Progenitor cell of endocrine pancreas (in vitro differentiated cells): ENCODE measurements at regions not wholly inside any gene's neighbourhood (a gene's known extent, or its start where the extent isn't known, plus 50 kb on each side); places are given as distances from the start of the nearest gene placed in this dataset.

ENCODE experiments used
- DNase-seq: peaks from one replicate; pipeline ENCODE4 v3.0.0; 2021; ENCODE audit warnings: low spot score; ENCODE audit not compliant: unreplicated experiment
- H3K27ac Mint-ChIP-seq: 2 replicates; pipeline ENCODE4 v1.8.0; 2021; ENCODE audit warnings: mild to moderate bottlenecking, moderate library complexity, mixed read lengths
- H3K27me3 Mint-ChIP-seq: 2 replicates; pipeline ENCODE4 v1.8.0; 2021; ENCODE audit warnings: mixed read lengths
- H3K36me3 Mint-ChIP-seq: 2 replicates; pipeline ENCODE4 v1.8.0; 2022; ENCODE audit warnings: mixed read lengths; ENCODE audit not compliant: insufficient read depth
- H3K4me1 Mint-ChIP-seq: 2 replicates; pipeline ENCODE4 v1.8.0; 2021; ENCODE audit warnings: low read depth, mixed read lengths
- H3K4me3 Mint-ChIP-seq: 2 replicates; pipeline ENCODE4 v1.8.0; 2021; ENCODE audit warnings: low read depth, mild to moderate bottlenecking, moderate library complexity, mixed read lengths
- H3K9me3 Mint-ChIP-seq: 2 replicates; pipeline ENCODE4 v1.8.0; 2021; ENCODE audit warnings: low read depth, mixed read lengths
- CTCF ChIP-seq: fragments of 200-600 bp; sonication (generic); IDR thresholded peaks from one replicate; pipeline ENCODE4 v1.5.0; 2021; ENCODE audit warnings: antibody characterized with exemption, mild to moderate bottlenecking; ENCODE audit not compliant: unreplicated experiment

- H3K36me3 Mint-ChIP-seq, result no peaks in the 10 kb centered on the region
- DNase-seq, result no peak
- H3K9me3 Mint-ChIP-seq, result no peaks in the 10 kb centered on the region
- no peaks in the 10 kb centered on the region for H3K27me3 Mint-ChIP-seq
- no peak overlapping the region for H3K4me3 Mint-ChIP-seq
- H3K4me1 Mint-ChIP-seq, result peaks cover 5% of the 10 kb centered on the region
- no peak overlapping the region for H3K27ac Mint-ChIP-seq
- no peak for TF ChIP-seq CTCF
Measured at GRCh38 chr9:105879181-105879580, 184.8 kb downstream of the TMEM38B start.

GRCh38 chr9:105880517-105880916 is 186.2 kb downstream of the TMEM38B start:
- DNase-seq, result no peak
- Mint-ChIP-seq H3K9me3 (no peaks in the 10 kb centered on the region), H3K4me3 (no peak overlapping the region)

GRCh38 chr9:105881021-105881420 is 186.7 kb downstream of the TMEM38B start:
- no peak for TF ChIP-seq CTCF
- Mint-ChIP-seq H3K27me3 (no peaks in the 10 kb centered on the region), H3K36me3 (no peaks in the 10 kb centered on the region), H3K4me3 (no peak overlapping the region), H3K9me3 (no peaks in the 10 kb centered on the region), H3K4me1 (peaks cover 5% of the 10 kb centered on the region), H3K27ac (no peak overlapping the region)
- DNase-seq, result no peak

More at GRCh38 chr9:105880517-105880916, 186.2 kb downstream of the TMEM38B start:
- H3K36me3 Mint-ChIP-seq, result no peaks in the 10 kb centered on the region
- no peak for TF ChIP-seq CTCF
- no peak overlapping the region for H3K27ac Mint-ChIP-seq
- peaks cover 5% of the 10 kb centered on the region for H3K4me1 Mint-ChIP-seq
- H3K27me3 Mint-ChIP-seq, result no peaks in the 10 kb centered on the region

GRCh38 chr9:105881654-105882349 is 187.5 kb downstream of the TMEM38B start:
- no peaks in the 10 kb centered on the region for H3K9me3 Mint-ChIP-seq
- no peaks in the 10 kb centered on the region for H3K27me3 Mint-ChIP-seq
- peaks cover 5% of the 10 kb centered on the region for H3K4me1 Mint-ChIP-seq
- DNase-seq, result peak; percentile 63
- peak; percentile 96 for TF ChIP-seq CTCF
- no peaks in the 10 kb centered on the region for H3K36me3 Mint-ChIP-seq
- no peak overlapping the region for H3K4me3 Mint-ChIP-seq
- H3K27ac Mint-ChIP-seq, result no peak overlapping the region

GRCh38 chr9:105883847-105884246 is 189.5 kb downstream of the TMEM38B start:
- Mint-ChIP-seq H3K9me3 (no peaks in the 10 kb centered on the region), H3K4me3 (no peak overlapping the region), H3K27ac (no peak overlapping the region), H3K27me3 (no peaks in the 10 kb centered on the region), H3K36me3 (no peaks in the 10 kb centered on the region), H3K4me1 (peaks cover 5% of the 10 kb centered on the region)
- TF ChIP-seq CTCF, result no peak
- DNase-seq, result no peak
